Heart left ventricle (tissue), 13 donors: ENCODE measurements at regions not wholly inside any gene's neighbourhood (a gene's known extent, or its start where the extent isn't known, plus 50 kb on each side); places are given as distances from the start of the nearest gene placed in this dataset.

Source experiments
- CTCF ChIP-seq, 12 donors: fragments of 200-600 bp; sonication (generic) in 4 of 12; IDR thresholded peaks; one replicate each; pipeline versions ENCODE4 v1.5.0 to v1.8.0; 2018 to 2022; ENCODE audit warnings: antibody characterized with exemption in 12 of 12, mild to moderate bottlenecking in 5 of 12
- POLR2A ChIP-seq, 2 donors: fragments of 450-650 bp; IDR thresholded peaks; one replicate each; pipeline ENCODE4 v1.6.1; 2017; ENCODE audit warnings: antibody characterized with exemption in 2 of 2, mild to moderate bottlenecking in 2 of 2, moderate library complexity in 2 of 2
- donor health status: ischemic (EF 13 %, LVEDD 7.1; RV severe dilation, severe dysfunction).
- donor health status: DM: no; HTN: yes; CAD: no.
- donor health status: DM: no; HTN: no; CAD: no.
- donor health status: ischemic (EF 25% LVEDD 6.9; RV normal size, moderate dysfunction).
- donor health status: ischemic (EF 25% LVEDD 5.7; RV mildly dilated, moderate dysfunction).
- donor health status: ischemic (EF 35%, LVEDD 5.7; RV mildly dilated, moderate dysfunction).
- donor health status: nonischemic (EF 11% LVEDD 7.7; RV severe dilation, severe dysfunction).
- donor health status: DM: yes; HTN: yes; CAD: no.
- donor health status: PGD.
- donor health status: ischemic (EF 29% LVEDD 5.4; RV normal size, mild dysfunction).
- donor health status: nonischemic (EF 23%, LVEDD 6.1; RV moderate dilation, normal function).

GRCh38 chr11:96484361-96484760, 94.5 kb downstream of the JRKL start:
- TF ChIP-seq POLR2A (IDR thresholded peaks at IDR 0.05) (no peak), CTCF (IDR thresholded peaks at IDR 0.05) (no peak)
